Colon (tissue), 2 donors: ENCODE measurements at regions not wholly inside any gene's neighbourhood (a gene's known extent, or its start where the extent isn't known, plus 50 kb on each side); places are given as distances from the start of the nearest gene placed in this dataset.
A peak's percentile ranks its signal among the peaks of the same experiment; 100 is the strongest.

Experiments
- FAIRE-seq: peaks from 2 replicates; lab custom pipeline; 2012; peaks lifted over from hg19 to GRCh38; lab: Jason Lieb, UNC
- donor health status: control.
- donor health status: control.

DNA sequence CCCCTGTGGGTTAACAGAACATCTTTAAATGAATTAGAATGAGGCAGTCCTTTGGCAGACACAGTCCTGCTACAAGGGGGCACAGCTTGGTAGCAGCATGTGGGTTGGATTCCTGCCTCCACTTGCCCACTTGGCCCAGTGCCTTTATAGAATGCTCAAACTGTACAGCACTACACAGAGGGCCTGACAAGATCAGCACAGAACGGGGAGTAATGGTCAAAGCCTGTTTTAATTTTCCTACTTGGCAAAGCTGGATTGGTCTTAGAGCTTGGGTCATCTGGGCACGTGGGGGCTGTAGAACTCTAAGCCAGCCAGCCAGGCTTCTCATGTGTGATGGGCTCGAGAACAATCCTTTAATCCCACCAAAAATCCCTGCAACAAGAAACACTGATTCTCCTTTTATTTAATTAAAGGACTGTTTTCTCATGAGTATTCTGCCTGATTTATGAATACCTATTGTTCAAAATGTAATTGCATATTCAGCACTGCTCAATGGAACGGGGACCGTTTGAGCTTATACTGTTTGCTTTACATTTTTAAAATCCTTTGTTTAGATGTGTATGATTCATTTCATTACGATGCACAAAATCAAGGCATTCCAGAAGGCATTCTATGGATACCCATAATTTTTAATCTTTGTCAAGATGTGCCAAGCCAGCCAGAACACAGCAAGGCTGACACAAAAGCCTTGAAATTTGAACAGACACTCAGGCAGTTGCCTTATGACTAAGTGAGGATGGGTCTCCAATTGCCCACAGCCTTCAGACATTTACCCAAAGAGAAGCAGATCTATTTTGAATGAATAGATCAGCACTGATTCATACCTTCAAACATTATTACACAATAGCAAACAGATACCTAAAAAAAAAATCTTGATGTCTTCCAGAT lies 249.3 kb upstream of the TGFBR2 start:
- no peak for FAIRE-seq

DNA sequence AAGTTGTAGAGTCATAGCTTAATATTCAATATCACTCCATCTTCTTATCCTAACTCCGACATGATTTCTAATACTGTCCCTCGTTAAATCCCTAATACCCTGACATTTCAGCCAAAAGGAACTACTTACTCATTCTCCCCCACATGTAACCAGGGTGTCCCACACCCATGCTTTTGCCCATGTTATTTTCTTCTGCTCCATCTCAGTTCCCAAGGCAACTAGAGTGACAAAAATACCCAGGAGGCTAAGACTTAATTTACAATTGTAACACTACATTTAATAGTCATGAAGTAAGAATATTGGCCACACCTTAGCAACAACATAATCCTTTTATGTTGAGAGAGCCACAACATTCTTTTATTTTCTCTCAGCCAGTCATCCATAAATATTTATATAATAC lies 248.5 kb upstream of the TGFBR2 start:
- no peak for FAIRE-seq

DNA sequence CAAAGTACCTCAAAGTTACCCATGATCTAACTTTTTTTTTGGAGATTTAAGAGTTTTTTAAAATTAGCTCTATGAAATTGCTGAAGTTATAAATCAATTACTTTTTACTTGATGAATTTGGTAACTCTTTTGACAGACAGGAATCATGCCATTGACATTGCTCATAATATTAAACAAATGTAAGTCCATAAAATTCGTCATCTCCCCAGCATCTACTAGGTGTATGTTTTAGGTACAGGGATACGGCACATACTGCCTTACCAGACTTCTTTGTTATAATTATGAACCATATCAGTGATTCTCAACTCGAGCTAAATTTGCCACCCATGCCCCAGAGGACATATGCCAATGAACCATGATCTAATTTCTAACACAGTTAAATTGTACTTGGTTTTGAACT lies 247.5 kb upstream of the TGFBR2 start:
- no peak for FAIRE-seq

DNA sequence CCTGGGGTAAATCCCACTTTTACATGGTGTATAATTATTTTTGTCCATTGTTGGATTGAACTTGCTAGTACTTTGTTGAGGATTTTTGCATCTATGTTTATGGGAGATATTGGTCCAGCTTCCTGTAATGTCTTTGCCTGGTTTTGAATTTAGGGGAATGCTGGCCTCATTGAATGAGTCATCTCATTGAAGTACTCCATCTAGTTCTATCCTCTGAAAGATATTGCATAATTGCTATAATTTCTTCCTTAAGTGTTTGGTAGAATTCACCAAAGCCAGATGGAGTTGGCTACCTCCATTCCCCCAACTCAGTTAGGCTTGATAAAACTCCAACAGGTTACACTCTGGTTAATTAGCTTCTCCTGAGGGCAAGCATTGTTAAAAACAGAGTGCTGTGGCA lies 237.4 kb upstream of the TGFBR2 start:
- no peak for FAIRE-seq

DNA sequence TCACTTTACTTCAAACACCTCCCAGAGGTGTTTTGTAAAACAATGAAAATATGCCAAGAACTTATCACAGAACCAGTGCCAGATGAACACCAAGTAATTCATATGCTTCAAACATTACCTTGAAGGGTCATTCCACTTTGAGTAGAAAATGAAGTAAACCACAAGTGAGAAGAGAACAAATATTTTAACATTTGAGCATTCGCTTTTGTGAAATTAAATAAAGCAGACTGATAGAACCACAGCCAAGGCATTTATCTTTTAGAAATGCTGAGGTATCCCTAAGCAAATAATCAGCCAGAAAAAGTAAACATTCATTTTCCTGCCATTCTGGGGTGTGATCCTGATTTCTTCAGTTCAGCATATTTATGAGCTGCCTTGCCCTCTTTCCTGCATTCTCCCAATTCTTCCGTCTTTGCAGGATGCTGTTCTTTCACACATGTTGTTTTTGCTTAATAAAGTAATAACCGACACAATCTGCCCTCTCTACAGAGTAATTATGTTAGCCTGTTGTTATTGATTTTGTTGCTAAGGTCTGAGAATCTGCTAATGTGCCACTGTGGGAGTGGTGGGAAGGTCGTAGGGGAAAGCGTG lies 235.6 kb upstream of the TGFBR2 start:
- no peak for FAIRE-seq

DNA sequence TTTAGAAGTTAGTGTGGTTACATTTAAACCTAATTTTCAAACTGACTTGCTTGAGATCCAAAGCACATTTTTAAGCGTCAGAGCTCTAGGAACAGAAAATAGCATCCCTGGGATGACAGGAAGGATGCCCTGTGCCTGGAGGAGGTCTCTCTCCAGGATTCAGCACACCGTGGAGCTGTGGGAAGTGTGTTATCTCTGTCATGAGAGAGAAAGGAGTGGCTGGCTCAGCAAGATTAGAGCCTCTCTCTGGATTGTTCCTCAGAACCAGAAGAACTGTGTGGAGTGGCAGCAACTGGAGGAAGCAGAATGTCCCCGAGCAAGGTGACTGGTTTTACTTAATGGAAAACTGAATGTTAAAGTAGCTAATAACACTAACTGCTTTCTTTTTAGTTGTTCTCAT lies 233.6 kb upstream of the TGFBR2 start:
- FAIRE-seq = no peak

DNA sequence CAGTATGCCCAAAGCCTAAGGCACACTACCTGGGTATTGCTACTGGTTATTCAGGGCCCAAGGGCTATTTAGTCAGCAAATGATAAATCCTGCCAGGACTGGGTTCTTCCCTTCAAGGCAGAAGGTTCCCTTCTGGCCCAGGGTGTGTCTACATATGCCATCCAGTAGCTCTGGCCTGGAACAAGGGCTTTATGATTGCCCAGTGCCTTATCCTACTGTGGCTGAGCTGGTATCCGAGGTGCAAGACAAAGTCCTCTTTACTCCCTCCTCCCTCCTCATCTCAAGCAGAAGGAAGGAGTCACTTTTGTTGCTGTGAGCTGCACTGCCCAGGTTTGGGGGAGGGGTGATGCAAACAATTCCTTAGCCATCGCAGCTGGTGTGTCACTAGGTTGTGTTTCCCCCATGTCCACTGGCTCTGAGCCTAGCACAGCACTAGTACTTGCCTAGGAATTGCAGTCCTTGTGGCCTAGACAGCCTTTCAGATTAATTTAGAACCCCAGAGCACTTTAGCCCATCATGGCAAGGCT lies 221.8 kb upstream of the TGFBR2 start:
- FAIRE-seq = no peak

DNA sequence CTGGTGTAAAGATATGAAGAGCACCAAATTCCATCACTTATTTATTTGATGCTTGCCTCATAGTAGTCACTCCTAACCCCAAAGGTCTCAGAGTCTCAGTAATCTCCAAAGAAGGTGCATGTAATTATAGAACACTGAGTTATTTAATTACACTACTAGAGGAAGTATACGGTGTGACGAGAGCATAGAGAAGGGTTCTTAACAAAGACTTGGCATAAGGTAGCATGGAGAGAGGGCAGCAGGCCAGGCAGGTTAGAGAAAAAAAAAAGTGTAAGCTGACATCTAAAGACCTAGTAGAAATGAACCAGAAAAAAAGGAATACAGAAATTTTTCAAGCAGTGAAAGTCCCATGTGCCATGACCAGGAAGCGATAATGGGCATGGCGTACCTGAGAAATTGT lies 213.3 kb upstream of the TGFBR2 start:
- no peak for FAIRE-seq

DNA sequence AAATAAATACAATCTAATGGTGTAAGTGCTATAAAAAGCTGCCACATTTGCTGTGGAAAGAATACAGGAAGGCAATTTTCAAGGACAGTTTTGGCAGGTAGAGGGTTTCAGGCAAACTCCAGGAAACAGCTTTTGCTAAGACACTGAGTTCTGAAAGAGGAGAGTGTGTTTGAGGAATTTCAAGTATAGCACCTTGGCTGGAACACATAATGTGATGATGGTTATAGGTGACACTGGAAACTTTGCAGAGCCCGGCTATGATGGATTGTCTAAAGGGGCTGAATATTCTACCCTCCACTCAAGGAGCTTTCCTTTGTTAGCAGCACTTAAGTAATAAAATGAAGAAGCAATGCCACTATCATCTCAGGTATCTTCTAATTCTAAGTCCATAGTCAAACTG lies 209.4 kb upstream of the TGFBR2 start:
- FAIRE-seq = no peak

DNA sequence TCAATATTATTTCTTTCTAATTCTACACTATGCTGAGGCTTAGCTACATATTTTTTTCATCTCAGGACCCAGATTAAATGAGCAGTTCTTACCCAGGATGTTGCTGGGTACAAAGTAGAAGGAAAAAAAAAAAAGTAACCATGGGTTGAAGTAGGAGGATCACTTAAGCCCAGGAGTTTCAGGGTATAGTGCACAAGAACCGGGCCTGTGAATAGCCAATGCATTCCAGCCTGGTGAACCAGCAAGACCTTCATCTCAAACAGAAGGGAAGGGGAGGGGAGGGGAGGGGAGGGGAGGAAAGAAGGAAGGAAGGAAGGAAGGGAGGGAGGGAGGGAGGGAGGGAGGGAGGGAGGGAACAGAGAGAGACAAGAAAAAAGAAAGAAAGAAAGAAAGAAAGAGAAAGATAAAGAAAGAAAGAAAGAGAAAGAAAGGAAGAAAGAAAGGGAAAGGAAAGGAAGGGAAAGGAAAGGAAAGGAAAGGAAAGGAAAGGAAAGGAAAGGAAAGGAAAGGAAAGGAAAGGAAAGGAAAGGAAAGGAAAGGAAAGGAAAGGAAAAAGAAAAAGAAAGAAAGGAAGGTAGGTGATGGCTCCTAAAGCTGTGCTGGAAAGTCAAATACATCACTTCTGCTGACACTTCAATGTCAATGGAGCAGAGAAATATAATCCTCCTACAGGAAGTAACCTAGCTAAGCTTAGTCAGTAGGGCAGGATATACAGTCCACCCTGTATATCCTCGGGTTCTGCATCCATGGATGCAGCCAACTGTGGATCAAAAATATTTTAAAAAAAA lies 206.8 kb upstream of the TGFBR2 start:
- no peak for FAIRE-seq

DNA sequence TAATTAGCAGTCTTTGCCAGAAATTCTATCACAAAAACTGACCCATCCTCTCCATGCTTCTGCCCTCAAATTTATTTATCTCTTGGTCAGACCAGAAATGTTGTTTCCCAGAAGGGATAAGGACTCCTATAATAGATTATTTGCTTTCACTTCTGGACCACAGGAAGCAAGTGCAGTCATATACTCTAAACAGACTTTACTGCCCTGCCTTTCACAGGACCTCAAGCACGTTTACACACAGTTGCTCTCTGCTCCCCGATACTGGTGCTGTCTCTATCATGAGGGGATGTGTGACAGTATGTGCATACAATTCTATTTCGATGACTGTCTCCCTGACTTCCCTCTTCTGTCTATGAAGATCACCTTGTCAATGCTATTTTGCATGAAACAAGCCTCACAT lies 205.5 kb upstream of the TGFBR2 start:
- FAIRE-seq = no peak

DNA sequence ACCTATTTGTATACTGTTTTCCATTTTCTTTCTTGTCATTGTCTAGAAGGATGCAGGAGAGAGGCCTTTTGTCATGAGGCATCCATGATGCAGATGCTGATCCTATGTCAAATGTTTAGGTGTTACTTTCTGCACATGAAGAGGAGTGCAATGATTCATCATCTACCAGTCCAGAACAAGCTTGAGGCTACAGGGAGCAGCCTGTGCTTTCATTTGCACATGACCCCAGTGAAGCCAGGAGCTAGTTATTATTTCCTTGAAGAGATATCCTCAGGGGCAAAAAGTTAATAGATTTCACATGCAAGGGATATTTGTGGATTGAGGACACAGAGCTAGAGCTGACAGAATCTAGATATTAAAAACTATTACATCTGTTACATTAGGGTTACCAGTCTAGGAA lies 204.4 kb upstream of the TGFBR2 start:
- FAIRE-seq = no peak

DNA sequence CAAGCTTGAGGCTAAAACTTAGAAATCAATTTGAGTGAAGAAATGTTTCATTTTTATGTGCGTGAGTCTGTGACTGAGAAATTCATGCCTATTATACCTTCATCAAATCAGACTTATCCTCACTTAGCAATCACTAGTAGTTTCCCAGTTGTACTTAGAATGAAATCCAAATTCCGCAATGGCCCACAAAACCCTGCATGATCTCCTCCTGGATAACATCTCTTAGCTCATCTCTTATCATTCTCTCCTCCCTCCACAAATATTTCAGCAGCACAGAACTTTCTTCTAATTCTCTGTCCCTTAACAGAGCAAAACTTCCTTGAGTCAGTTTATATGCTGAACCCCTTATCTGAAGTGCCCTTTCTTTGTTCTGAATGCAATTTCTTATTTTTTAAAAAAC lies 198.8 kb upstream of the TGFBR2 start:
- FAIRE-seq = no peak

DNA sequence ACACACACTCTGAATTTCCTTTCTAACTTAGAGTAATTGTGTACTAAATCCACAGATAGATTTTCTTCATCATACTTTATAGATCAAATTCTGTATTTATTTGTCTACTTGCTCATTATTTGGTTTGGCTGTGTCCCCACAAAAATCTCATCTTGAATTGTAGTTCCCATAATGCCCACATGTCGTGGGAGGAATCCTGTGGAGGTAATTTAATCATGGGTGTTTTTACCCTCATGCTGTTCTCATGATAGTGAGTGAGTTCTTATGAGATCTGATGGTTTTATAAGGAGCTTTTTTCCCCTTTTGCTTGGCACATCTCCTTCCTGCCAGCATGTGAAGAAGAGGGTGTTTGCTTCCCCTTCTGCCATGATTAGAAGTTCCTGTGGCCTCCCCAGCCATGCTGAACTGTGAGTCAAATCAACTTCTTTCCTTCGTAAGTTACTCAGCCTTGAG lies 198.3 kb upstream of the TGFBR2 start:
- FAIRE-seq = no peak

DNA sequence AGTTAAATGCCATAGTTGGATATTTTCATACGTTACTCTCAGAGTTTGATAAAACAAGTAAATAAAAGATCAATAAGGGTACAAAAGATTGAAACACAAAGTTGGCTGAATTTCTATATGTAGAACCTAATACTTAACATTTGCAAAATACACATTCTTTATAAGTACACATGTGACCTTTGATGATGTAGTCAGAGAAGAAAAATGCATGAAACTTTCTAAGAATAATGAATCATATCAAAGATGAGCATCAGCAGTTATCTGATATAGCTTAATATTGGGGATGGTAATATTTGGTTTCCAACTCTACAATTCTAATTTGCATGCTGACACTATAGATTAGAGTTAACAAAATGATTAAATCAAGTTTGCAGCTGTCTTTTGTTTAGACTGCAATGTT lies 188.0 kb upstream of the TGFBR2 start:
- FAIRE-seq = peak; percentile 41

DNA sequence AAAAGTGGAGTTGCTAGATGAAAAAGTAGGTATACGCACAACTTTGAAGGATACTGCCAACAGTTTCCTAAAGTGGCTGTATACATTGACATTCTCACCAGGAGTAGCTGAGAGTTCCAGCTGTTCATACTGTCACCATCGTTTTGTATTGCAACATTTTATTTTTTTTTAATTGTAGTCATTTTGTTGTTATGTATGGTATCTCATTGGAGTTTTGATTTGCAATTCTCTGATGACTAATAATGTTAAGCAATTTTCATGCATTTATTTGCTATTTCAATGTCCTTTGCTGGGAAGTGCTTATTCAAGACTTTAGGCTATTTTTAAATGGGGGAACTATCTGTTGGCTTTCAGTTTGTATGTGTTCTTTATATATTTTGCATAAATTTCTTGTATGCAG lies 185.1 kb upstream of the TGFBR2 start:
- FAIRE-seq = no peak

DNA sequence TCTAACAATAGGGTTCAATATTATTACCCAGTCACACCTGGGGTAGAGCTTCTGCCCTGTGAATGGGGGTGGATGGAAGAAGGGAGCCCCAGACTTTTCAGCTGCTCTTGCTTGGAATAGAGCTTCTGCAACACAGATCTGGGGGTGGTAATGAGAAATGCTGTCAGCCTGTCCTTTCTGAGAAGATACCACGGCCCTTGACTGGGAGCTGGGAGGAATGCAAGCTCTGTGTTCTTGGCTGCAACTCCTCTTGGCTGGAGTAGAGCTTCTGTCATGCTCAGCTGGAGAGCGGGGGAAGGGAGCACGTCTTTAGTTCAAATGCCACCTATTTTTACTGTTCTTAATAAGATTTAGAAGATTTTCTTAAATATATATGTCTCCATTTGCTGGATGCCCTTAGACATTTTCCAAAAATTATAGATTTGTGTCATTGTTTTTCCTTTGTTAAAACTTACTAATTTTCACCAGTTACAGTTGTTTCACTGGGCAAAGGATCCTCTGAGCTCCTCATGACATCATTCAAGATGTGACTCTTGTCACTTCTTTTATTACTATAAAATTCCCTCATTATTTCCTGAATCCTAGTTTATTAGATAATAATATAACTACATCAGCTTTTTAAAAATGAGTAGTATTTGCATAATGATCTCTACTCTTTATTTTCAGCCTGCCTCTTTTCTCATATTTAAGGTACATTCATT lies 180.0 kb upstream of the TGFBR2 start:
- no peak for FAIRE-seq

DNA sequence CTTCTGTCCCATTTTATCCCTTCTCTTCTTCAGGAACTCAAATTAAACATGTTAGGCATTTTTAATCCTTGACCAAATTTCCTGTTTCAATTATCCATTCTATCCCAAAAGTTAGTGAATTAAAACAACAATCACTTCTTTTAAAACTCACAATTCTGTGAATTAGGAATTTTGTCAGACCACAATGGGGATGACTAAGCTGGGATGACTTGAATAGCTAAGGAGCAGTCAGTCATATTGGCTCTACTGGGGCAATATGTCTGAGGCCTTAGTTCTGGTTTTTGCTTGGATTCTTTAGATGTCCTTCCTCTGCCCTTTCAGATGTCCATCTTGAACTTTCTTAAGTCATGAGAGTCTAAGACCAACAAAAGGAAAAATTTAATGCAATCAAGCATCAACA lies 178.2 kb upstream of the TGFBR2 start:
- FAIRE-seq = no peak

DNA sequence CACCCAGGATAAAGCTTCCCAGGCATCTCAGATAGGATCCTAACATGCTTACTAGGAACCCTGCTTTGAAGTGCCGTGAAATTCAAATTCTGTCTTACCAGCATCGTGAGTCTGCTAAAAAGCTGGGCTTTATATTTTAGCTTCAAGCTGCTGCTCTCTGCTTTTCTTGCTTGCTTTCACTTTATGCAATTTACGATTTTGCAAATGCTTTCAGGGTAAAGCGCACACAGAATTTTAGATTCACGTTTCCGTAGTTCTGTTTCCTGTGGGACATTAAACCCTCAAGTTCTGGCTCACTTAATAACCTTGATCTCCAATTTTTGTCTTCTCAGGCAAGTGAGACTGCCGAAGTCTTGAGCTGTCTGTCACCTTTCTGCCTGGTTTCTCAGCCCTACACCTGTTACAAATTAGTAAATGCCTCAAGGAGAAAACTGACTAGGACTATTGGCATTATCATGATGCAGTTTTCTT lies 170.5 kb upstream of the TGFBR2 start:
- FAIRE-seq = no peak

DNA sequence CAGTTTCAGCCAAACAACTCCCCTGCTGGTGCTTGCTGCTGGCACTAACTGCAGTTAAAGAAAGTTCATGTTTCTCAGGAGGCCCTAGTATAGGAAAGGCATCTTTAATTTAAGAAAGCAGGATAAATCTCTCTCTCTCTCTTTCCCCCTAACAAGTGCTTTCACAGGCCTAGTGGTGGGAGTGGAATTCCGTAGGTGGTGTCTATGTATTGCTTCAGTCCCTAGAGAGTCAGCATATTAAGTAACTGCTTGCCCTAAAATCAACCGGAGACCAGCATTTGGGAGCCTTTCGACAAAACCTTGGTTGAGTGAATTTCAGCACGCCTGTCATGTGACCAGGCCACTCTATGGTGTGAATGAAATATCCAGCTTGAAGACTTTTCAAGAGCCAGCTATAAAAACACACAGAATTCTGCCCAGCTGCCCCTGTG lies 169.2 kb upstream of the TGFBR2 start:
- no peak for FAIRE-seq

DNA sequence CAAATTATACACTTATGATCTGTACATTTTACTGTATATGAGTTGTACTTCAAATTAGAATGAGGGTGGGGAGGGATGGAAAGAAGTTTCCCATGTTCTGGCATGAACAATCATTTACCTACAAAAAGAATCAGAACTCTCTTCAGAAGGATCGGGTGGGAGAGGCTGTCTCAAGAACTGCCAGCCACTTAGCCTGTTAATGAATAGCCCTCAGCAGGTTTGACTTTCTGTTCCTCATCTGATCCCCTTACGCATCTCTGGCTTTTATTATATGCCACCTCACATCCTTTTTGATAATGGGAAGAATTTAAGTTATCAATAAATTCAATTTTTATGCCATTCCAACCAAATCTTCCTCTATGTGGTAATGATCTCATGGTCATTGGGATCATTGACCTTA lies 168.3 kb upstream of the TGFBR2 start:
- no peak for FAIRE-seq

DNA sequence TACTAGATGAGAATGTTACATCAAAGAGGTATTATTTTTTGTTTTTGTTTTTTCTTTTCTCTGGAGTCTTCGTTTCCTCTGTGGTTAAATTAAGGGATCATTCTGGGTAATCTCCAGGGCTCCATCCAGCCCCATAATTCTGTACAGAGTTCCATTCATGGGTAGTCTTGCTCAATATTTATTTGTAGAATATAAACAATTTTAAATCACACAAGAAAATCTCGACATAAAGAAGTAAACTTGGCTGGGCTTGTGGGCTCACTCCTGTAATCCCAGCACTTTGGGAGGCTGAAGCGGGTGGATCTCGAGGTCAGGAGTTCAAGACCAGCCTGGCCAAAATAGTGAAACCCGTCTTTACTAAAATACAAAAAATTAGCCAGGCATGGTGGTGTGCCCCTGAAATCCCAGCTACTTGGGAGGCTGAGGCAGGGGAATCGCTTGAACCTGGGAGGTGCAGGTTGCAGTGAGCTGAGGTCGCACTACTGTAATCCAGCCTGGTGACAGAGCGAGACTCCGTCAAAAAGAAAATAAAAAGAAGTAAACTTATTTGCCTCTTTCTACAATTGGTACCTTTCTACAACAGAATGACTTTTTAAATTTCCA lies 166.8 kb upstream of the TGFBR2 start:
- no peak for FAIRE-seq
